Brain microvascular endothelial cell (primary cell): ENCODE measurements at regions not wholly inside any gene's neighbourhood (a gene's known extent, or its start where the extent isn't known, plus 50 kb on each side); places are given as distances from the start of the nearest gene placed in this dataset.

Source experiments
- DNase-seq: peaks from one replicate; pipeline ENCODE4 v3.0.0-alpha.2; 2020
- H3K27ac ChIP-seq: fragments of 250-450 bp; sonication (Bioruptor Pico); 2 replicates; pipeline ENCODE4 v1.5.1; 2020; ENCODE audit warnings: mild to moderate bottlenecking, moderate library complexity
- H3K27me3 ChIP-seq: fragments of 250-450 bp; sonication (Bioruptor Pico); replicated peaks from 2 replicates; pipeline ENCODE4 v1.5.1; 2020; ENCODE audit warnings: mild to moderate bottlenecking
- H3K36me3 ChIP-seq: fragments of 250-450 bp; sonication (Bioruptor Pico); replicated peaks from 2 replicates; pipeline ENCODE4 v1.5.1; 2020; ENCODE audit warnings: mild to moderate bottlenecking
- H3K4me3 ChIP-seq: 2 replicates; pipeline ENCODE4 v1.5.1; 2011; ENCODE audit warnings: low read depth, mild to moderate bottlenecking, control low read depth, low read length, moderate library complexity
- CTCF ChIP-seq: IDR thresholded peaks from 2 replicates; pipeline ENCODE4 v1.5.1; 2011; ENCODE audit warnings: low read depth, mild to moderate bottlenecking, moderate library complexity, low read length, control low read depth, inconsistent platforms; ENCODE audit errors: missing control alignments
- in situ Hi-C: cut with HindIII; loops from 2 replicates; pipeline ENCODE4 v1.10.0; 2017; ENCODE audit warnings: low sequenced_read_pairs, low pct_ligation_motif_present

GRCh38 chr18:76102626-76103025 is 392.4 kb downstream of the ZNF516 start:
- no peaks in the 10 kb centered on the region for H3K27me3 ChIP-seq
- no peak for TF ChIP-seq CTCF
- in situ Hi-C loops, result no loop called here
- no peak for DNase-seq
- H3K4me3 ChIP-seq, result no peak overlapping the region
- no peak overlapping the region for H3K27ac ChIP-seq
- no peaks in the 10 kb centered on the region for H3K36me3 ChIP-seq

GRCh38 chr18:76102156-76102555 is 392.9 kb downstream of the ZNF516 start:
- Histone ChIP-seq H3K27ac (no peak overlapping the region), H3K36me3 (no peaks in the 10 kb centered on the region), H3K27me3 (no peaks in the 10 kb centered on the region), H3K4me3 (no peak overlapping the region)
- DNase-seq, result no peak
- no peak for TF ChIP-seq CTCF
- in situ Hi-C loops, result no loop called here

GRCh38 chr18:76099931-76100457 is 395.0 kb downstream of the ZNF516 start:
- no peak overlapping the region for H3K27ac ChIP-seq
- no peak for DNase-seq
- H3K36me3 ChIP-seq, result no peaks in the 10 kb centered on the region
- no peaks in the 10 kb centered on the region for H3K27me3 ChIP-seq
- TF ChIP-seq CTCF, result no peak
- H3K4me3 ChIP-seq, result no peak overlapping the region
- in situ Hi-C loops, result no loop called here

GRCh38 chr18:76098674-76099411 is 396.2 kb downstream of the ZNF516 start:
- Histone ChIP-seq H3K4me3 (no peak overlapping the region), H3K36me3 (no peaks in the 10 kb centered on the region), H3K27ac (no peak overlapping the region), H3K27me3 (no peaks in the 10 kb centered on the region)
- no peak for TF ChIP-seq CTCF
- DNase-seq, result no peak
- in situ Hi-C loops, result no loop called here

GRCh38 chr18:76081536-76081935 is 413.5 kb downstream of the ZNF516 start:
- Histone ChIP-seq H3K27ac (no peak overlapping the region), H3K4me3 (no peak overlapping the region), H3K36me3 (no peaks in the 10 kb centered on the region), H3K27me3 (no peaks in the 10 kb centered on the region)
- no peak for DNase-seq
- no peak for TF ChIP-seq CTCF
- in situ Hi-C loops, result no loop called here

GRCh38 chr18:76080430-76080829 is 414.6 kb downstream of the ZNF516 start:
- TF ChIP-seq CTCF, result no peak

More at GRCh38 chr18:76080430-76080829, 414.6 kb downstream of the ZNF516 start:
- no peak for DNase-seq
- Histone ChIP-seq H3K27me3 (no peaks in the 10 kb centered on the region), H3K36me3 (no peaks in the 10 kb centered on the region), H3K4me3 (no peak overlapping the region), H3K27ac (no peak overlapping the region)
- in situ Hi-C loops, result no loop called here
